NT2/D1 (cell line): ENCODE measurements at regions not wholly inside any gene's neighbourhood (a gene's known extent, or its start where the extent isn't known, plus 50 kb on each side); places are given as distances from the start of the nearest gene placed in this dataset.

Source experiments
- SUZ12 ChIP-seq: IDR thresholded peaks from 2 replicates; pipeline ENCODE4 v1.6.1; 2011; ENCODE audit not compliant: insufficient read length, insufficient read depth; ENCODE audit errors: extremely low read depth
- YY1 ChIP-seq: IDR thresholded peaks from 2 replicates; pipeline ENCODE4 v1.6.1; 2011; ENCODE audit not compliant: insufficient read length, insufficient read depth
- ZNF274 ChIP-seq: IDR thresholded peaks from 2 replicates; pipeline ENCODE4 v1.6.1; 2011; ENCODE audit warnings: mild to moderate bottlenecking, low read depth, low read length

DNA sequence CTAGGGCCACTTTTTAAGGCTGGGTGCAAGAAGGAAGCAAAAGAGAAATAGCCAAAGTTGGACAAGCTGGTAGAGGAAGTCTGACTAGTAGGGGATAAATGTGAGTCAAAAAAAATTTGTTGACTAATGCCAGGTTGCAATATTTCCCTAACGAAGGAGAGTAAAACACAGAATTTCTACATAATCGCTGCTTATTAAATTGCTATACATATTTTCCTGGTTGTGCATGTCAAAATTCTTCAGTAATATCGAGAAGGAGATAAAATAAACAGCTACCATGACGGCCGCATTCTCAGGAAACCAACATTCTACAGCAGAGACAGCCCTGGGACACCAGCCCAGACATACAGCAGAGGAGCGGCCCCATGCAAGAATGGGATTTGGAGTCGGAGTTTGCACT lies 148.3 kb downstream of the ESM1 start:
- TF ChIP-seq YY1 (no peak), SUZ12 (no peak), ZNF274 (no peak)
